Mucosa of descending colon (tissue), 3 donors: ENCODE measurements at regions not wholly inside any gene's neighbourhood (a gene's known extent, or its start where the extent isn't known, plus 50 kb on each side); places are given as distances from the start of the nearest gene placed in this dataset.
A peak's percentile ranks its signal among the peaks of the same experiment; 100 is the strongest.

Experiments used
- ATAC-seq: fragments of 200-7000 bp; cut with Tn5 transposase; one replicate; pipeline ENCODE4 v1.9.1; 2020; ENCODE audit warnings: mild to moderate bottlenecking, moderate library complexity
- DNase-seq, 3 donors: peaks; one replicate each; pipeline ENCODE4 v3.0.0-alpha.2; 2020
- H3K36me3 ChIP-seq: fragments of 200-600 bp; one replicate; pipeline ENCODE4 v1.8.0; 2021; ENCODE audit warnings: low read depth, mild to moderate bottlenecking
- H3K4me1 ChIP-seq: fragments of 200-600 bp; one replicate; pipeline ENCODE4 v1.8.0; 2021; ENCODE audit warnings: low read depth, mild to moderate bottlenecking
- H3K4me3 ChIP-seq: fragments of 200-600 bp; one replicate; pipeline ENCODE4 v1.8.0; 2021; ENCODE audit warnings: mild to moderate bottlenecking
- H3K9me3 ChIP-seq: fragments of 200-600 bp; one replicate; pipeline ENCODE4 v1.8.0; 2021; ENCODE audit warnings: mild to moderate bottlenecking
- intact Hi-C, 2 donors: fragments of 100-400 bp; cut with DNase I in 1 of 2; cut with micrococcal nuclease in 1 of 2; formaldehyde crosslinking; loops; one replicate each; pipeline versions ENCODE4 v1.11.0 to v1.11.1; 2022; cut with DNase I, micrococcal nuclease
- TF ChIP-seq, protein P1 (sequence below): fragments of 200-600 bp; IDR thresholded peaks from one replicate; pipeline ENCODE4 v1.8.0; 2022; ENCODE audit warnings: antibody characterized with exemption, mild to moderate bottlenecking
- donor health status: DM: no; HTN: no; CAD: no; lungs with moderate emphysema.
- donor health status: DM: no; HTN: no; CAD: no.
- donor health status: DM: no; HTN: yes; CAD: no.

DNA sequence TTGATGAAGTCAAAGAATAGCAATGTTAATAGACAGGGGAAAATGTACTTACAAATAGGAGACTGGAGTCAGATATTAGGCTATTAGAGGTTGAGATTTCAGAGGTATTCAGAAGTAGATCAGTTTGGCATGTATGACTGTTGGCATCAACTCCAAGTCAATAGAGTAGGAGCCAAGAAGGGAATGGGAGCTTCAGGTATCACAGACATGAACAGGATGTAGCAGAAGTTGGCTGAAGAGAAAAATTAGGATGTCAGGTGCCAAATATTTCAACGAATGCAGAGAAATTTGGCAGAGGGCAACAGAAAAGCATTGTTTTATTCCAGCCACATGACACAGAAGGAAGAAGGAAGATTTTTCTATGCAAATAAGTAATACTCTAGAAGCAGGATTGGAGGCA, 69.7 kb downstream of the GLYATL1 start:
- Histone ChIP-seq H3K4me1 (no peaks in the 10 kb centered on the region), H3K4me3 (no peak overlapping the region), H3K36me3 (no peaks in the 10 kb centered on the region), H3K9me3 (no peaks in the 10 kb centered on the region)
- DNase-seq (no peak), ATAC-seq (no peak)
- intact Hi-C loops = no loop called here
- TF ChIP-seq, protein P1, sequence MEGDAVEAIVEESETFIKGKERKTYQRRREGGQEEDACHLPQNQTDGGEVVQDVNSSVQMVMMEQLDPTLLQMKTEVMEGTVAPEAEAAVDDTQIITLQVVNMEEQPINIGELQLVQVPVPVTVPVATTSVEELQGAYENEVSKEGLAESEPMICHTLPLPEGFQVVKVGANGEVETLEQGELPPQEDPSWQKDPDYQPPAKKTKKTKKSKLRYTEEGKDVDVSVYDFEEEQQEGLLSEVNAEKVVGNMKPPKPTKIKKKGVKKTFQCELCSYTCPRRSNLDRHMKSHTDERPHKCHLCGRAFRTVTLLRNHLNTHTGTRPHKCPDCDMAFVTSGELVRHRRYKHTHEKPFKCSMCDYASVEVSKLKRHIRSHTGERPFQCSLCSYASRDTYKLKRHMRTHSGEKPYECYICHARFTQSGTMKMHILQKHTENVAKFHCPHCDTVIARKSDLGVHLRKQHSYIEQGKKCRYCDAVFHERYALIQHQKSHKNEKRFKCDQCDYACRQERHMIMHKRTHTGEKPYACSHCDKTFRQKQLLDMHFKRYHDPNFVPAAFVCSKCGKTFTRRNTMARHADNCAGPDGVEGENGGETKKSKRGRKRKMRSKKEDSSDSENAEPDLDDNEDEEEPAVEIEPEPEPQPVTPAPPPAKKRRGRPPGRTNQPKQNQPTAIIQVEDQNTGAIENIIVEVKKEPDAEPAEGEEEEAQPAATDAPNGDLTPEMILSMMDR = no peak

DNA sequence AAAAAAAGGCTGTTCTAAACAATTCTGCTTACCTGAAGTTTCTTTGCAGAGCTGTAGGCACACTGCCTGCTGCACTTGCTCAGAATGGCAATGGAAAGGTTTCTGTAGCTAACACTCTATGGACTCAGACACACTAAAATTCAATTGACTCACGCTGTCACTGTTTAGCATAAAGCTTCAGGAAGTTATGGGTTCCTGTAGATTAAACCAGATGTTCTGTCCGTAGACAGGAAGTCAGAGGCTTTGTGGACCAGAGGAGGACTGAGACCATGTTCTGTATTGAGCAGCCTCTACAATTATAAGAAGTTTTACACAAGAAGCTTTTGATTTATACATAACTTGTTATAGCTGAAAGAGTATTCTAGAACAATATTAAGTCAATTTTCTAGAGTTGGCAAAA, 70.4 kb downstream of the GLYATL1 start:
- intact Hi-C loops = no loop called here
- Histone ChIP-seq H3K4me1 (no peaks in the 10 kb centered on the region), H3K4me3 (no peak overlapping the region), H3K9me3 (no peaks in the 10 kb centered on the region), H3K36me3 (no peaks in the 10 kb centered on the region)
- ATAC-seq (peak; percentile 42), DNase-seq (no peak)
- TF ChIP-seq, protein P1 = no peak

DNA sequence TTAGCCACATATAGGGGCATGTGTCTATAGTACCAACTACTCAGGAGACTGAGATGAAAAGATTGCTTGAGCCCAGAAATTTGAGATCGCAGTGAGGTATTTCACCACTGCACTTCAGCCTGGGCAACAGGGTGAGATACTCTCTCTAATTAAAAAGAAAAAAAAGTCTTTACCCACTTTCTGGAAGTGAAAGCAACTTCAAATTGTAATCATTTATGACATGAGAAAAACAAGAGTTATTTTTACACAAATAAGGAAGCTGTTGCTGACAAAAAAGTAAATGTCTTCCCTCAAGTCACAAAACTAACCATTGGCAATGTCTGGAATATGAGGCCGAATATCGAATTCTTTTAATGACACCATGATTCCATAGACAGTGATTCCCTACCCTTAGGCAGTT, 71.4 kb downstream of the GLYATL1 start:
- DNase-seq (no peak), ATAC-seq (no peak)
- Histone ChIP-seq H3K36me3 (no peaks in the 10 kb centered on the region), H3K4me1 (no peaks in the 10 kb centered on the region), H3K9me3 (no peaks in the 10 kb centered on the region), H3K4me3 (no peak overlapping the region)
- intact Hi-C loops = no loop called here
- TF ChIP-seq, protein P1 = no peak

DNA sequence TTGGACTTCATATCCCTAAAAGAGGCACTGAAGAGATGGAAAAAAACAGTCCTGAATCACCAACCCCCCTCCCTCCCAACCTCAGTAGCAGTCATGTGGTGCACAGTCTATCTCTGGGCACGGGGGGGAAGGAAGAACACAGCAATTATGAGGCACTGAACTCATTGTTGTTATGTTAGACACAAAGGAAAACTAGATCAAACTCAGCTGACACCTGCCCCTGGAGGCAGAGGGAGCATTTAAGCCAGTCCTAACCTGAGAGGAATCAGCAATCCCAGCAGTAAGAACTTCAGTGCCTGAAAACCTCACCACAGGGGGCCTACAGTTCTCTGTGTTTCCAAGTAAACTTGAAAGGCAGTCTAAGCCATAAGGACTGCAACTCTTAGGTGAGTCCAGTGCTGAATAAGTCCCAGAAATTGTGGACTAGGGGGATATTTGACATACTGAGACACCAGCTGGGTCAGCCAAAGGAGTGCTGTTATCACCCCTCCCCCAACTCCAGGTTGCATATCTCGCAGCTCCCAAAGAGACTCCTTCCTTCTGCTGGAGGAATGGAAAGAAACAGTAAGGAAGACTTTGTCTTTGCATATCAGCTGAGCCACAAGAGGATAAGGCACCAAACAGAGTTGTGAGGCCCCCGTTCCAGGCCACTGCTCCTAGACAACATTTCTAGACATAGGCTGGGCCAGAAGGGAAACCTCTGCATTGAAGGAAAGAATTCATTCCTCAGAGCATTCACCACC, 72.5 kb downstream of the GLYATL1 start:
- no peak for DNase-seq
- Histone ChIP-seq H3K4me3 (no peak overlapping the region), H3K9me3 (no peaks in the 10 kb centered on the region), H3K4me1 (no peaks in the 10 kb centered on the region), H3K36me3 (no peaks in the 10 kb centered on the region)
- ATAC-seq = no peak
- intact Hi-C loops = no loop called here
- TF ChIP-seq, protein P1 = no peak

DNA sequence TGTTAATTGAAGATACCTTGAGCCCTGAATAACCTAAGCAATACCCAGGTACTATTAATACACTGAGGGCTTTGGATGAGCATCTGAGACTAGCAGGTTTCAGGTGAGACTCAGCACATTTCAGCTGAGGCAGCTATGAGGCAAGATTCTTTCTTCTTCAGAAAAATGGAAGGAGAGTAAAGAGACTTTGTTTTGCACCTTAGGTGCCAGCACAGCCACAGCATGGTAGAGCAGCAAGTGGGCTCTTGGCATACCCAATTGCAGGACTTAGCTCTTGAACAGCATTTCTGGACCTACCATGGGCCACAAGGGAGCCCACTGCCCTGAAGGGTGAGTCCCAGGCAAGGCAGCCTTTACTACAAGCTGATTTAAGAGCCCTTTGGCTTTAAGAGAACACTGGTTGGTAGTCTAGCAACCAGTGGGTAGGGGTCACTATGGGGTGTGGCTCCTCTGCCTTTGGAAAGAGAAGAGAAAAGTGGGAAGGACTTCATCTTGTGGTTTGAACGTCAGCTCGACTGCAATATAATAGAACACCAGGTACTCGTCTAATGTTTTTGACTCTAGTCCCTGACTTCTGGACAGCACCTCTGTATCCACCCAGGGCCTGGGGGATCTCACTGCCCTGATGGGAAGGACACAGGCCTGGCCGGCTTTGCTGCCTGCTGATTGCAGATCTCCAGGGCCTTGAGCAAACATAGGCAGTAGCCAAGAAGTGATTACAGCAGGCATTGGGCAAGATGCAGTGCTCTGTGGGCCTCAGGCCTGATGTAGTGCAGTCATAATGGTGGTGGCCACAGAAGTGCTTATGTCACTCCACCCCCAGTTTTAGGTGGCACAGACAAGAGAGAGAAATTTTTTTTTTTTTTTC, 73.3 kb downstream of the GLYATL1 start:
- ATAC-seq (peak; percentile 36), DNase-seq (no peak)
- Histone ChIP-seq H3K4me1 (no peaks in the 10 kb centered on the region), H3K36me3 (no peaks in the 10 kb centered on the region), H3K9me3 (no peaks in the 10 kb centered on the region), H3K4me3 (no peak overlapping the region)
- TF ChIP-seq, protein P1 = no peak
- intact Hi-C loops = no loop called here
